DOHH2 (cell line): ENCODE measurements at regions not wholly inside any gene's neighbourhood (a gene's known extent, or its start where the extent isn't known, plus 50 kb on each side); places are given as distances from the start of the nearest gene placed in this dataset.

Source experiments
- CTCF ChIP-seq: fragments of 200-600 bp; sonication (generic); IDR thresholded peaks from one replicate; pipeline ENCODE4 v1.5.1; 2014; ENCODE audit warnings: antibody characterized with exemption, mild to moderate bottlenecking, low read depth, low read length; ENCODE audit not compliant: poor library complexity, severe bottlenecking
- EZH2phosphoT487 ChIP-seq: fragments of 200-600 bp; sonication (generic); IDR thresholded peaks from 2 replicates; pipeline ENCODE4 v1.6.1; 2017; ENCODE audit warnings: borderline replicate concordance, mild to moderate bottlenecking, antibody characterized with exemption, low read length, moderate library complexity, mixed read lengths

- TF ChIP-seq CTCF (no peak), EZH2phosphoT487 (no peak)
Measured at GRCh38 chr1:106921186-106921585, 135.3 kb upstream of the PRMT6 start.
